ENCODE measurements at regions not wholly inside any gene's neighbourhood (a gene's known extent, or its start where the extent isn't known, plus 50 kb on each side); places are given as distances from the start of the nearest gene placed in this dataset.

- TF ChIP-seq EZH2 (IDR thresholded peaks at IDR 0.05; ENCODE audit: borderline replicate concordance): no peak
- TF ChIP-seq EZH2phosphoT487 (IDR thresholded peaks at IDR 0.05; ENCODE audit: low read depth, severe bottlenecking, unreplicated experiment): no peak
Measured at GRCh38 chr3:153247331-153248330, 85.6 kb downstream of the RAP2B start.
